ENCODE measurements at regions not wholly inside any gene's neighbourhood (a gene's known extent, or its start where the extent isn't known, plus 50 kb on each side); places are given as distances from the start of the nearest gene placed in this dataset.

- no peaks in the 10 kb centered on the region for H3K79me2 ChIP-seq (ENCODE audit: insufficient read depth, low read length)
- intact Hi-C loops (cut with micrococcal nuclease) = no loop called here
- H3K4me1 Mint-ChIP-seq = no peaks in the 10 kb centered on the region
- no peak overlapping the region for H3K4me3 Mint-ChIP-seq
- H3K27ac ChIP-seq (ENCODE audit: low read depth in 1 of 2, low read length in 2 of 2) = no peak overlapping the region
- no peaks in the 10 kb centered on the region for H3K4me1 ChIP-seq (ENCODE audit: control insufficient read depth in 1 of 2, insufficient read depth in 2 of 2, low read length in 2 of 2)
- H3K27ac Mint-ChIP-seq = no peak overlapping the region
- no peak overlapping the region for H2AFZ ChIP-seq (ENCODE audit: insufficient read depth, low read depth, low read length, poor library complexity, severe bottlenecking)
- H3K36me3 ChIP-seq (replicated peaks in 1 of 2; ENCODE audit: control insufficient read depth in 1 of 2, insufficient read depth in 2 of 2, low read length in 2 of 2) = no peaks in the 10 kb centered on the region
- H3K27me3 Mint-ChIP-seq (ENCODE audit: low read depth in 3 of 3) = no peaks in the 10 kb centered on the region
- no peak for TF ChIP-seq CTCF (IDR thresholded peaks at IDR 0.05)
- H3K36me3 Mint-ChIP-seq = no peaks in the 10 kb centered on the region
- H3K4me3 ChIP-seq (replicated peaks in 1 of 3; ENCODE audit: low read depth in 2 of 3, low read length in 3 of 3) = no peak overlapping the region
- H3K4me2 ChIP-seq (replicated peaks; ENCODE audit: extremely low read depth, low read length, poor library complexity, severe bottlenecking) = no peak overlapping the region
- no peak for DNase-seq
- H3K27me3 ChIP-seq (ENCODE audit: control insufficient read depth in 2 of 2, insufficient read depth in 2 of 2, low read length in 2 of 2) = no peaks in the 10 kb centered on the region
- no peaks in the 10 kb centered on the region for H3K9me3 Mint-ChIP-seq
- no peaks in the 10 kb centered on the region for H3K9me3 ChIP-seq (replicated peaks in 1 of 2; ENCODE audit: control insufficient read depth in 1 of 2, insufficient read depth in 1 of 2, low read length in 2 of 2)
- H4K20me1 ChIP-seq (ENCODE audit: insufficient read depth, low read length) = no peaks in the 10 kb centered on the region
- WGBS (ENCODE audit: insufficient coverage) = 89% methylated on average over 4 of the region's 7 CpGs
- no peak overlapping the region for H3K9ac ChIP-seq (ENCODE audit: insufficient read depth, low read length, poor library complexity, severe bottlenecking)
These were observed 69.1 kb upstream of the SSTR1 start for GRCh38 chr14:38138473-38139138.

GRCh38 chr14:38139926-38140325 is 67.8 kb upstream of the SSTR1 start:
- H3K9me3 ChIP-seq (replicated peaks in 1 of 2; ENCODE audit: control insufficient read depth in 1 of 2, insufficient read depth in 1 of 2, low read length in 2 of 2) = no peaks in the 10 kb centered on the region
- Mint-ChIP-seq H3K36me3 (no peaks in the 10 kb centered on the region), H3K9me3 (no peaks in the 10 kb centered on the region), H3K4me3 (no peak overlapping the region), H3K4me1 (no peaks in the 10 kb centered on the region), H3K27me3 (ENCODE audit: low read depth in 3 of 3) (no peaks in the 10 kb centered on the region), H3K27ac (no peak overlapping the region)
- H3K36me3 ChIP-seq (replicated peaks in 1 of 2; ENCODE audit: control insufficient read depth in 1 of 2, insufficient read depth in 2 of 2, low read length in 2 of 2) = no peaks in the 10 kb centered on the region
- intact Hi-C loops (cut with micrococcal nuclease) = no loop called here
- H3K27me3 ChIP-seq (ENCODE audit: control insufficient read depth in 2 of 2, insufficient read depth in 2 of 2, low read length in 2 of 2) = no peaks in the 10 kb centered on the region
- H3K4me3 ChIP-seq (replicated peaks in 1 of 3; ENCODE audit: low read depth in 2 of 3, low read length in 3 of 3) = no peak overlapping the region
- no peak overlapping the region for H2AFZ ChIP-seq (ENCODE audit: insufficient read depth, low read depth, low read length, poor library complexity, severe bottlenecking)
- no peak overlapping the region for H3K4me2 ChIP-seq (replicated peaks; ENCODE audit: extremely low read depth, low read length, poor library complexity, severe bottlenecking)
- no peak for TF ChIP-seq CTCF (IDR thresholded peaks at IDR 0.05)
- no peaks in the 10 kb centered on the region for H3K4me1 ChIP-seq (ENCODE audit: control insufficient read depth in 1 of 2, insufficient read depth in 2 of 2, low read length in 2 of 2)
- H4K20me1 ChIP-seq (ENCODE audit: insufficient read depth, low read length) = no peaks in the 10 kb centered on the region
- no peak overlapping the region for H3K27ac ChIP-seq (ENCODE audit: low read depth in 1 of 2, low read length in 2 of 2)
- H3K9ac ChIP-seq (ENCODE audit: insufficient read depth, low read length, poor library complexity, severe bottlenecking) = no peak overlapping the region
- no CpG with 5 or more reads among the region's 2 CpGs for WGBS (ENCODE audit: insufficient coverage)
- no peak for DNase-seq
- no peaks in the 10 kb centered on the region for H3K79me2 ChIP-seq (ENCODE audit: insufficient read depth, low read length)

Measured in CD14-positive monocyte (primary cell).